ENCODE measurements at regions not wholly inside any gene's neighbourhood (a gene's known extent, or its start where the extent isn't known, plus 50 kb on each side); places are given as distances from the start of the nearest gene placed in this dataset.

DNA sequence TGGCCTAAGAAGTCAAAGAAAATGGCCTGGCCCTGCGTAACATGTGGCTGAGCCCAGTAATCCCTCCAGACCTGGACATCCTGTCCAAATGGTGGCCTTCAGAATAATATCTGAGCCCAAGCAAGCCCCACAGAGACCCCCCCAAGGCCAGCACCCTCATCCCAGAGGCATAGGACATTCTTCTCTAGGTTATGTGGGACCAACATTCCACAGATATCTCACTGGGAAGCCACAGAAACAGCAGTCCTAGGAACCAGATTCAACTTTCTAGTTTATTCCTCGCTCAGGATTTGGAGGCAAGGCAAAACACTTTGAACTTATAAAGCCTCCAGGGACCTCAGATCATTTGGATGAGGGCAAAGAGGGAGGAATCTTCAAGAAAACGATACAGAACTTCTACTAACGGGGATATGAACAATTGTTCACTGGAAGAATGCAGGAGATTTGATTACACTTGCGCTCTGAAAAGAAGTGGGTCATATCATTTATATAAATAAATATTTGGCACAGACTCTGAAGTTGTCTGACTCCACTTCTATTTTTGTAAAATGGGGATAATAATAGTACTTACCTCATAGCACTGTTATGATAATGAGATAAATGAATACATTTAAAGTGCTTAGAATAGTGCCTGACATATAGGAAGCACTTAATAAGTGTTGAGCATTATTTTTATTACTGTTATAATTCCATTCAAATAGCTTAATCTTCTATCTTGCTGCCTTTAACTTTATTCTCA, 171.5 kb downstream of the NUAK1 start:
- ATAC-seq = no peak
- no peak for DNase-seq (ENCODE audit: low spot score)

DNA sequence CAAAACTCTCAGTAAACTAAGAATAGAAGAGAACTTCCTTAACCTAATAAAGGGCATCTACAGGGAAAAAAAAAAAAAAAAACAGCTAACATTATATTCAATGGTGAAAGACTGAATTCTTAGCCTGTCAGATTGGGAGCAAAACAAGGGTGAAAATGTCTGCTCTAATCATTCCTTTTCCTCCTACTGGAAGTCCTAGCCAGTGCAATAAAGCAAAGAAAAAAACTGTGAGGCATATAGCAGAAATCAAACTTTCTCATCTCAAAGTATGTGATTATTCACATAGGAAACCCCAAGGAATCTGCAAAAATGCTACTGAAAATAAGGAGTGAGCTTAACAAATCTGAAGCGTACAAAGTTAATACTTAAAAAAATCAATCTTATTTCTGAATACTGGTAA, 170.7 kb downstream of the NUAK1 start:
- no peak for ATAC-seq
- DNase-seq (ENCODE audit: low spot score) = no peak

DNA sequence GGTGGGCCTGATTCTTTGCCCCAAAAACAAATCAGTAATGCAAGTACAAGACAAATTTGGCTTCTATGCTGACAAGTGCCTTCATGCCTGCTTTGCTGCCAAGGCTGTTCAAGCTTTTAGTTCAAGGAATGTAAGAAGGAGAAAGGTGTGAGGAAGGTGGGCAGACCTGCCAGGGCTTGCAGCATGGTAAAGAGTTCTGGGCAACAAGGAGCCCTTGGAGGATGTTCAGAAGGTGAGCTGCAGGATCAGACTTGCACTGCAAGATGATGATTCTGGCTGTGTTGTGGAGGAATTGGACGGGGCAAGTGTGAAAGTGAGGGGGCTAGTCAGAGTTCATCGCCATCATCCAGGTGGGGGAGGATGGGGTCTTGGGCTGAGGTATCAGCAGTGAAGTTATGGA, 167.9 kb downstream of the NUAK1 start:
- no peak for ATAC-seq

DNA sequence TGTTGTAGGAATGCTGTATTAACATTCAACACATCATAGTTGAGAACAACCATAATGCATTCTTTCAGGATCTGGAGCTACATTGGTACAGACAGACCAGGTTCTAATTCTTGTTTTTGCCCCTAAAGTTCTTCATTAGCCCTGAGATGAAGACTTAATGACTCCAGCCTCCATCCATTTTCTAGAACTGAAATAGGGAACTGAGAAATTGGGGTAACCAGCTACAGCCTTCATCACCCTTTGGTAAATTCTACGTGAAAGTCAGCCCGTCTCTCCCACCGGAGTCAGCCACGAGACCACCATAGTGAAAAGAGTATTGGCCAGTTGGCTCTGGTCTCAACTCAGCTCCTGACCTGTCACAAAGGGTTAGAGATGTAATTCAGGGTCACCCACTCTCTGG, 164.0 kb downstream of the NUAK1 start:
- ATAC-seq (no peak), DNase-seq (ENCODE audit: low spot score) (no peak)

More for the DNA sequence above, 167.9 kb downstream of the NUAK1 start:
- DNase-seq (ENCODE audit: low spot score) = no peak

GRCh38 chr12:105975351-105975750, 163.4 kb downstream of the NUAK1 start:
- ATAC-seq (no peak), DNase-seq (ENCODE audit: low spot score) (no peak)

DNA sequence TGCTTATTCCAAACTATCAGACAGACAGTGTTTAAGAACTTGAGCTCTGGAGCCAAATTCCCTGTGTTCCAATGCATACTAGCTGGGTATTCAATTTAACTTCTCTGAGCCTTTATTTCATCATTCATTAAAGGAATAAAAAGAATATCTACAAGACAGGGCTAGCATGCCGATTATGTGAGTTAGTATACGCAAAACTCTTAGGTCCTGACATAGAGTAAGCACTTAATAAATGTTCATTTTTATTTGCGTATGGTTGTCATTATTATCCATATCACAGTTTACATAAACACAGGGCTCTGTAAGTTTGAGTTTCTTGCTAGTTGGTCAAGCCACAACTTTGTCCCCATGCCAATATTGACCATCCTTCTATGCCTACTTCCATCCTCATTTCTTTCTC, 161.5 kb downstream of the NUAK1 start:
- DNase-seq (ENCODE audit: low spot score) = no peak
- ATAC-seq = no peak

GRCh38 chr12:105977652-105978051, 161.1 kb downstream of the NUAK1 start:
- ATAC-seq (no peak), DNase-seq (ENCODE audit: low spot score) (no peak)

DNA sequence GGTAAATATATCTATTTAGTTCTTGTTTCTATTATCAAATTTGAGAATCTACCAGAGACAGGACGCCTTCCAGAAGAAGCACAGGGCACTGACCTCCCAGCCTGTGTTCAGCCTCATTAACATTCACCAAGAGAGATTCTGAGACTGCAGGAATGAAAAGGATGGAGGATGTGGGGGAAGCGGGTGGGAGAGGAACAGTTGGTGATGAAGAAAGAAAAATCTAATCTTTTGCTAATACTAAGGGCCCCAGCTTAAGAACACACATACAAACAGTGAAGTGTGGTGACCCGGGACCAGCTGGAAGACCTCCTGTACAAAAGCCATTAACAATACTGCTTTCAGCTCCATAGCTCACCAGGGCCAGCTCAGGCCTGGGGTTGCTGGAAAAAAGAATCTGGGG, 160.5 kb downstream of the NUAK1 start:
- DNase-seq (ENCODE audit: low spot score) = no peak

GRCh38 chr12:105978686-105979085, 160.1 kb downstream of the NUAK1 start:
- DNase-seq (ENCODE audit: low spot score) = no peak
- ATAC-seq = no peak

More for the DNA sequence above, 160.5 kb downstream of the NUAK1 start:
- ATAC-seq = no peak

DNA sequence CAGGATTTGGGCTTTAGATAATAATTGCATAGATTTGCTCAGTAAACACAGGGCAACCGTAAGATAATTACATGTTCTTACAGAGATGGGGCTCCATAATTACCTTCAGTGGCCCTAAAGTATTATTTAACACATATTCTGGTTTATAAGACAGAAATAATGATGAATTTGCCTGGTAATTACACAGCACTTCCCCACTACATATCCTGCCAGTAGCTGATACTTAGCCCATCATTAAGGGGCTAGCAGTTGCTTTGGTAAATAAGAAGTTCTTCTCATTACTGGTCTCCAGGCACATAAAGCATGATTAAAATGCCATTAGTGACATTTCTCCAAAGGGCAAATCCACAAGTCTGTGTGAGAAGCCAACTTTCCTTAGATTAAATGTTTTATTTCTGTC, 158.7 kb downstream of the NUAK1 start:
- no peak for DNase-seq (ENCODE audit: low spot score)
- no peak for ATAC-seq

DNA sequence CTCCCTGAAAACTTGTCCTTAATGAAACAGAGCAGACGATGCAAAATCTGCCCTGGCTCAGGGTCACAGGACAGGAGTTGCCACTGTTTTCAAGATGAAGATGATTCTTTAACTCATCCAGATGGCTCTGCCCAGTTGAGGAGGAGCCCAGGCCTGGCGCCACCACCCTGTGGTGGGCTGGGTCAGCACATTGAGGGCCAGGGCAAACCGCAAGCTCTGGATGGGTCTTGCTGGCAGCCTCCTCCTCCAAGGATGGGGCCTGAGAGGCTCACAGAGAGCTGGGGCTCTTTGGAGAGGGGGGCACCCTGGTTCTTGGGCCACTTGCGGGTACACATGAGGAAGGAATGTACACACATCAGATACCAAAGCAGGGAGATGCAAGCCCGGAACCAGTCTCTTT, 158.2 kb downstream of the NUAK1 start:
- DNase-seq (ENCODE audit: low spot score) (no peak), ATAC-seq (no peak)

DNA sequence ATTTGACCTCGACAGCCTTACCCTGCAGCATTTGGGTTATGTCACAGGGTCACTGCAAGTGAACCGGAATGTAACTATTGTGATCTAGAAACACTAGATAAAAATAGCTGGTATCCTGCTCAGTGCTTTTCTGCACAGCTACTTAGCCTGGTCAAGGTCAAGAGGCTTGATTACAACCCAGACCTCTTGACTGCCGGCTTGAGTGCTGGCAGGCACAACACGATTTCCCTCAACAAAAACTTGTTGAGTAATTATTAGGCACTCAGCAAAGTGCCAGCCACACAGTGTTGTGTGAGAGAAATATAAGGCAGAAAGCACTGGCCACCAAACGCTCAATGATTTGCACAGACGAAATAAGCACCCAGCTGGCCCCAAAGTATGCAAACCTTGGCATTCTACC, 156.7 kb downstream of the NUAK1 start:
- ATAC-seq (peak; percentile 28), DNase-seq (ENCODE audit: low spot score) (no peak)

GRCh38 chr12:105983622-105984320, 155.0 kb downstream of the NUAK1 start:
- ATAC-seq = no peak
- DNase-seq (ENCODE audit: low spot score) = no peak

GRCh38 chr12:105985383-105985782, 153.4 kb downstream of the NUAK1 start:
- no peak for DNase-seq (ENCODE audit: low spot score)
- ATAC-seq = no peak

GRCh38 chr12:105986779-105987684, 151.7 kb downstream of the NUAK1 start:
- no peak for DNase-seq (ENCODE audit: low spot score)

DNA sequence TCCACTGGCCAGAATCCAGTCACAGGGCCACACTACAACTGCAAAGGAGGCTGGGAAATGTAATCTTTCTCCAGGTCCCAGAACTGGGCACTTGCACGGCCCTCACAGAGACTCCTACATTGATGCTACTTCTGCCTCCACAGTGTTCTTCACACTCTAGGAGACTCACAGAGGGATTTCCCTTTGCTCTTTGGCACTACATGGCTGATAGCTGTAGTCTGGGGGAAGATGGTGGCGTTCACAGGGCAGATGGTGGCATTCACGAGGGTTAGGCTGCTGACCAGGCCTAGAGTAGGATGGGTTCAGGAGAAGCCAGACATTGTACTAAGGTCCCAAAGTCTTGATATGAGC, 151.1 kb downstream of the NUAK1 start:
- DNase-seq (ENCODE audit: low spot score) (no peak), ATAC-seq (no peak)

More at GRCh38 chr12:105986779-105987684, 151.7 kb downstream of the NUAK1 start:
- no peak for ATAC-seq

DNA sequence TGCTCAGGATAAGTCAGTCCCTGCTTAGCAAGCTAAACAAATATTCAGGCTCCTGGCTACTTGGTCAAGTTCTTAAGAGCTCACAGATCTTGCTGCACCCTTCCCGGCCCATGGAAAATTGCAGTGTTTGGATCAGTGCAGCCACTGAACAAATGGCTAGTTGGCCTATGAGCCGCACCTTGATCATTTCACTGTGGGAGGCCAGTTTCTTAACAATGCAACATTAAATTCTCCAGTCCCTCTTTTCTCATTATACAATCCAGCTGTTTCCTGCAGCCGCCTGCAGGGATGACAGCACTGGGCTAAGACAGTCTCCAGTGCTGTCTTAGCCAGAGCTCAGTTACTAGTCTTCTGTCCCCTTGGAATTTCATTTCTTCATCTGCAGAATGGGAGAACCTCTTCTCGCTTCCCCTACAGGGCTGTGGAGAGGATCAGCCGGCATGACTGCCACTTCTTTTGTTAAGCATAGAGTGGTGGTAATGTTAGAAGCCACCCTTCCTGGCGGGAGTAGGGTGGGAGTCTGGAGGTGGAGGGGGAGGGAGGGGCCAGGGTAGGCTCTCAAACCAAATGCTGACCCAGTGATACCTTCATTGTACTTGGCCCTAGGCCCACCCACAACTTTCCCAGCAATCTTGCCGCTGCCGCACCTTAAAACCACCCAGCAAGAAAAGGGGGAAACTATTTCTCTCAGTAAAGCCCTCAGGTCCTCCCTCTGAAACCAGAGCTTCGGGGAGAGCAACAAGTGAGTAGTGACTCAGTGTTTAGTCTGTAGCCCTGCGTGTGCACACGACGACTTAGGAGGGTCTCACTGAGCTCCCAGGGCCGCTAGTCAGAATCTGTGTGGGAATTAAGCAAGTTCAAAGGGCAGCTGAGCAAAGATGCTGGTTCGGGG, 145.7 kb downstream of the NUAK1 start:
- ATAC-seq (no peak), DNase-seq (ENCODE audit: low spot score) (no peak)

DNA sequence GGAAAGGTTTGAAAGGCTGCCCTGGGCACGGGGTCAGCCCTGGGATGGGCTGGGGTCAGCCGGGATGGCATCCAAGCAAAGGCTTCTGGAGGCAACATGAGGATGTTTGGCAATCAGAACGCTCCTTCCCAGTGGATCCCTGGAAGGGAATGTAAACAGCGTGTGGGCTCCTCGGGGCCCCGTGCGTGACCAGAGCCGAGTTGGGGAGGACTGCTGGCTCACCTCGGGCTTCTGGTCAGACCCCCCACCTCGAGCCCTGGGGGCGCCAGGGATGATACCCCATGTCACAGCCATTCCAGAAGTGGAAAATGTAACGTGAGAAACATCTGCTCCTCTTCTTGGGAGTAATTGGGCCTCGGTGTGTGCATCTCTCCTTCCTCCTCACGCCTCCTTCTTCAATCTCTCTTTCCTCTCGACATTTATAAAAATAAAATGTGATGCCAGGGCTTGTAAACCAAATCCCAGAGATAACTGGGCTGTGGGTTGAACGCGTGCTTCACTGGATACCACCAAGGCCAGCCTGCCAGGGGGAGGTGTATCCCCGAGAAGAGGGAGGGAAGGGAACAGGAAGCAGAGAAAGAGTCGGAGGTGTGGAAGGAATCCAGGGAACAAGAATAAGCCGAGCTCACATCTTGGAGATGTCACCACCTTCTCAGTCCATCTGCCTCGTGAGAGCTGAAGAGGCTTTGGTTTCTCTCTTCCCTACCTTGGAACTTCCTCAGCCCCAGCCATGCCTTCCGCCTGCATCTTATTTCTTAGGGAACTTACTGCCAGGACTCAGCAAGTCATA, 144.8 kb downstream of the NUAK1 start:
- DNase-seq (ENCODE audit: low spot score) = no peak
- ATAC-seq = no peak

DNA sequence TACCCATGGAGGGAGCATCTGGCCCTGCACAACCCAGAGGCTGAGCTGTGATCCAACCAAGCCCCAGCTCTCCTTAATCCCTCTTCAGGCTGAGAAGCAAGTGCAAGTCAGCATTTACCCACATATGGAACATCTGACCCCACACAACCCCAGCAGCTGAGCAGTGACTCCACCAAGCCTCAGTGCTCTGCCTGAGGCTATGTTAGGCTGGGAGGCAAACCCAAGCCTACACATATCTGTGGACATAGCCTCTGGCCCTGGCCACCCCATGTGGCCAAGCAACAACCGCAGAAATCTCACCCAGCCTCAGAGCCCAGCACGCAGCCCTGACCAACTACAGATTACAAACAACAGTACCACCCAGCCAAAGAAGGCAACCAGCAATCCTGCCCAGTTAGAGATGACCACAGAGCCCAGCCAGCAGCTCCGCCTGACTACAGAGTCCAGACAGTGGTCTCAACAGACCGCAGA, 142.8 kb downstream of the NUAK1 start:
- no peak for DNase-seq (ENCODE audit: low spot score)
- ATAC-seq = no peak

GRCh38 chr12:105998561-105998960, 140.2 kb downstream of the NUAK1 start:
- ATAC-seq = no peak
- no peak for DNase-seq (ENCODE audit: low spot score)

Measured in left lobe of liver (tissue), 2 donors.